ENCODE measurements at regions not wholly inside any gene's neighbourhood (a gene's known extent, or its start where the extent isn't known, plus 50 kb on each side); places are given as distances from the start of the nearest gene placed in this dataset.
"Not testable (repeated sequence)": the region's sequence is repeated elsewhere in the genome, so short reads cannot be mapped to it uniquely, and the experiment has no call there.

- no peak overlapping the region for H3K4me3 ChIP-seq
- TF ChIP-seq POLR2A (IDR thresholded peaks at IDR 0.05): no peak
- no peak for TF ChIP-seq CTCF (IDR thresholded peaks at IDR 0.05)
- H3K27ac ChIP-seq: no peak overlapping the region
- DNase-seq: no peak
- H3K27me3 ChIP-seq: no peaks in the 10 kb centered on the region
- intact Hi-C loops (cut with DNase I): no loop called here
- no peaks in the 10 kb centered on the region for H3K36me3 ChIP-seq (replicated peaks in 1 of 2)
- H3K4me1 ChIP-seq (replicated peaks in 1 of 2): no peaks in the 10 kb centered on the region
- no peaks in the 10 kb centered on the region for H3K9me3 ChIP-seq (replicated peaks in 1 of 3)
- WGBS, 4 donors: 73 to 84% (median 82%) methylated on average over 2 of the region's 2 CpGs
Observed at GRCh38 chr13:82058364-82058763, 1717.4 kb upstream of the SPRY2 start.

- H3K4me1 ChIP-seq (replicated peaks in 1 of 2); H3K9me3 ChIP-seq (replicated peaks in 1 of 3); H3K4me3 ChIP-seq; H3K36me3 ChIP-seq (replicated peaks in 1 of 2); DNase-seq; H3K27me3 ChIP-seq; H3K27ac ChIP-seq; intact Hi-C loops (cut with DNase I): not testable (repeated sequence)
- 81 to 94% (median 91%) methylated on average over 13 to 23 of the region's 23 CpGs for WGBS, 4 donors
Observed at GRCh38 chr13:82045316-82045715, 1704.4 kb upstream of the SPRY2 start.

- H3K27ac ChIP-seq: no peak overlapping the region
- intact Hi-C loops (cut with DNase I): no loop called here
- no peaks in the 10 kb centered on the region for H3K4me1 ChIP-seq (replicated peaks in 1 of 2)
- no peak overlapping the region for H3K4me3 ChIP-seq
- 42 to 60% (median 48%) methylated on average over 1 of the region's 1 CpG for WGBS, 4 donors
- no peak for DNase-seq
- no peaks in the 10 kb centered on the region for H3K36me3 ChIP-seq (replicated peaks in 1 of 2)
- no peaks in the 10 kb centered on the region for H3K9me3 ChIP-seq (replicated peaks in 1 of 3)
- no peaks in the 10 kb centered on the region for H3K27me3 ChIP-seq
- no peak for TF ChIP-seq POLR2A (IDR thresholded peaks at IDR 0.05)
- TF ChIP-seq CTCF (IDR thresholded peaks at IDR 0.05): no peak
Observed at GRCh38 chr13:82036602-82037001, 1695.7 kb upstream of the SPRY2 start.

GRCh38 chr13:82011355-82011754 lies 1670.4 kb upstream of the SPRY2 start:
- no peak overlapping the region for H3K27ac ChIP-seq
- no peaks in the 10 kb centered on the region for H3K4me1 ChIP-seq (replicated peaks in 1 of 2)
- H3K9me3 ChIP-seq (replicated peaks in 1 of 3): no peaks in the 10 kb centered on the region
- DNase-seq: no peak
- intact Hi-C loops (cut with DNase I): no loop called here
- H3K27me3 ChIP-seq: no peaks in the 10 kb centered on the region
- no peak for TF ChIP-seq CTCF (IDR thresholded peaks at IDR 0.05)
- TF ChIP-seq POLR2A (IDR thresholded peaks at IDR 0.05): no peak
- no peaks in the 10 kb centered on the region for H3K36me3 ChIP-seq (replicated peaks in 1 of 2)
- no peak overlapping the region for H3K4me3 ChIP-seq
- 30 to 54% (median 37%) methylated on average over 1 of the region's 1 CpG for WGBS, 4 donors

- Histone ChIP-seq H3K36me3 (replicated peaks in 1 of 2) (no peaks in the 10 kb centered on the region), H3K27ac (no peak overlapping the region), H3K4me3 (no peak overlapping the region), H3K27me3 (no peaks in the 10 kb centered on the region), H3K4me1 (replicated peaks in 1 of 2) (no peaks in the 10 kb centered on the region), H3K9me3 (replicated peaks in 1 of 3) (no peaks in the 10 kb centered on the region)
- TF ChIP-seq POLR2A (IDR thresholded peaks at IDR 0.05) (no peak), CTCF (IDR thresholded peaks at IDR 0.05) (no peak)
- 58 to 81% (median 64%) methylated on average over 2 of the region's 2 CpGs for WGBS, 4 donors
- DNase-seq: no peak
- intact Hi-C loops (cut with DNase I): no loop called here
Observed at GRCh38 chr13:82010780-82011179, 1669.9 kb upstream of the SPRY2 start.
